SK-N-MC (cell line): ENCODE measurements at regions not wholly inside any gene's neighbourhood (a gene's known extent, or its start where the extent isn't known, plus 50 kb on each side); places are given as distances from the start of the nearest gene placed in this dataset.

Experiments used
- DNase-seq: peaks from one replicate; pipeline ENCODE4 v3.0.0-alpha.2; 2011; ENCODE audit warnings: low read depth, low spot score
- H3K27ac ChIP-seq: fragments of 200-600 bp; sonication (generic); 2 replicates; pipeline ENCODE4 v1.5.1; 2016; ENCODE audit warnings: mixed run types
- H3K36me3 ChIP-seq: fragments of 200-600 bp; sonication (generic); 2 replicates; pipeline ENCODE4 v1.6.1; 2017; ENCODE audit warnings: antibody characterized with exemption, low read length, mixed read lengths; ENCODE audit not compliant: insufficient read depth
- H3K4me3 ChIP-seq: fragments of 200-600 bp; sonication (generic); 2 replicates; pipeline ENCODE4 v1.5.1; 2016
- H3K9ac ChIP-seq: fragments of 200-600 bp; sonication (generic); 2 replicates; pipeline ENCODE4 v1.8.0; 2017; ENCODE audit warnings: mixed run types, mixed read lengths; ENCODE audit not compliant: insufficient read length
- H3K9me3 ChIP-seq: fragments of 200-600 bp; sonication (generic); 2 replicates; pipeline ENCODE4 v1.6.1; 2017; ENCODE audit warnings: low read depth, mild to moderate bottlenecking, antibody characterized with exemption, low read length, moderate library complexity, mixed read lengths
- EZH2 ChIP-seq: fragments of 200-600 bp; sonication (generic); IDR thresholded peaks from one replicate; pipeline ENCODE4 v1.6.1; 2017; ENCODE audit warnings: antibody characterized with exemption
- FOXP2 ChIP-seq: optimal IDR thresholded peaks from 2 replicates; pipeline ENCODE3; 2011; ENCODE audit warnings: mild to moderate bottlenecking, moderate library complexity; ENCODE audit not compliant: insufficient read depth; ENCODE audit errors: extremely low read length, control extremely low read depth
- POLR2AphosphoS5 ChIP-seq: IDR thresholded peaks from 2 replicates; pipeline ENCODE4 v1.6.1; 2012; ENCODE audit warnings: mild to moderate bottlenecking, low read depth, low read length, borderline replicate concordance

- Histone ChIP-seq H3K27ac (no peak overlapping the region), H3K9ac (no peak overlapping the region), H3K4me3 (no peak overlapping the region), H3K36me3 (no peaks in the 10 kb centered on the region), H3K9me3 (no peaks in the 10 kb centered on the region)
- no peak for DNase-seq
- TF ChIP-seq FOXP2: no peak
- TF ChIP-seq EZH2: no peak
- no peak for TF ChIP-seq POLR2AphosphoS5
Observed at GRCh38 chr1:14049965-14050364, 350.0 kb downstream of the PRDM2 start.

GRCh38 chr1:14055442-14056223 is 355.6 kb downstream of the PRDM2 start:
- H3K4me3 ChIP-seq: no peak overlapping the region
- no peaks in the 10 kb centered on the region for H3K9me3 ChIP-seq
- no peaks in the 10 kb centered on the region for H3K36me3 ChIP-seq
- H3K27ac ChIP-seq: no peak overlapping the region
- no peak for DNase-seq
- H3K9ac ChIP-seq: no peak overlapping the region
- TF ChIP-seq FOXP2: no peak
- TF ChIP-seq EZH2: no peak
- TF ChIP-seq POLR2AphosphoS5: no peak

GRCh38 chr1:14057640-14058039 is 357.7 kb downstream of the PRDM2 start:
- TF ChIP-seq FOXP2 (no peak), EZH2 (no peak), POLR2AphosphoS5 (no peak)
- H3K4me3 ChIP-seq: no peak overlapping the region
- no peak overlapping the region for H3K9ac ChIP-seq
- H3K27ac ChIP-seq: no peak overlapping the region
- DNase-seq: no peak
- H3K9me3 ChIP-seq: no peaks in the 10 kb centered on the region
- H3K36me3 ChIP-seq: no peaks in the 10 kb centered on the region

- Histone ChIP-seq H3K36me3 (no peaks in the 10 kb centered on the region), H3K9ac (no peak overlapping the region), H3K27ac (no peak overlapping the region), H3K9me3 (no peaks in the 10 kb centered on the region), H3K4me3 (no peak overlapping the region)
- DNase-seq: no peak
- TF ChIP-seq POLR2AphosphoS5: no peak
- TF ChIP-seq FOXP2: no peak
- TF ChIP-seq EZH2: no peak
Observed at GRCh38 chr1:14061204-14061603, 361.2 kb downstream of the PRDM2 start.

GRCh38 chr1:14061722-14062121 is 361.7 kb downstream of the PRDM2 start:
- H3K27ac ChIP-seq: no peak overlapping the region
- H3K9me3 ChIP-seq: no peaks in the 10 kb centered on the region
- no peak for DNase-seq
- no peak overlapping the region for H3K4me3 ChIP-seq
- no peak overlapping the region for H3K9ac ChIP-seq
- H3K36me3 ChIP-seq: no peaks in the 10 kb centered on the region
- TF ChIP-seq FOXP2 (no peak), POLR2AphosphoS5 (no peak), EZH2 (no peak)

GRCh38 chr1:14062669-14063068 is 362.7 kb downstream of the PRDM2 start:
- TF ChIP-seq EZH2 (no peak), FOXP2 (no peak), POLR2AphosphoS5 (no peak)
- no peak for DNase-seq
- Histone ChIP-seq H3K4me3 (no peak overlapping the region), H3K9me3 (no peaks in the 10 kb centered on the region), H3K9ac (no peak overlapping the region), H3K27ac (no peak overlapping the region), H3K36me3 (no peaks in the 10 kb centered on the region)

- H3K9me3 ChIP-seq: no peaks in the 10 kb centered on the region
- no peak for DNase-seq
- no peak overlapping the region for H3K4me3 ChIP-seq
- H3K36me3 ChIP-seq: no peaks in the 10 kb centered on the region
- TF ChIP-seq FOXP2: no peak
- TF ChIP-seq POLR2AphosphoS5: no peak
- no peak overlapping the region for H3K27ac ChIP-seq
- H3K9ac ChIP-seq: no peak overlapping the region
Observed at GRCh38 chr1:14064649-14065442, 364.9 kb downstream of the PRDM2 start.

- Histone ChIP-seq H3K27ac (no peak overlapping the region), H3K9me3 (no peaks in the 10 kb centered on the region), H3K36me3 (no peaks in the 10 kb centered on the region), H3K9ac (no peak overlapping the region), H3K4me3 (no peak overlapping the region)
- TF ChIP-seq POLR2AphosphoS5: no peak
- no peak for TF ChIP-seq FOXP2
- no peak for TF ChIP-seq EZH2
- no peak for DNase-seq
Observed at GRCh38 chr1:14065486-14065885, 365.5 kb downstream of the PRDM2 start.

- no peak overlapping the region for H3K4me3 ChIP-seq
- no peak for DNase-seq
- TF ChIP-seq FOXP2 (no peak), EZH2 (no peak), POLR2AphosphoS5 (no peak)
- no peak overlapping the region for H3K9ac ChIP-seq
- H3K27ac ChIP-seq: no peak overlapping the region
- H3K36me3 ChIP-seq: no peaks in the 10 kb centered on the region
- H3K9me3 ChIP-seq: no peaks in the 10 kb centered on the region
Observed at GRCh38 chr1:14067036-14067435, 367.0 kb downstream of the PRDM2 start.
